HepG2 (cell line): ENCODE measurements at regions not wholly inside any gene's neighbourhood (a gene's known extent, or its start where the extent isn't known, plus 50 kb on each side); places are given as distances from the start of the nearest gene placed in this dataset.

ENCODE experiments used
- ATAC-seq: fragments of 200-7000 bp; cut with Tn5 transposase; 3 replicates; pipeline ENCODE4 v1.9.1; 2020; ENCODE audit warnings: mild to moderate bottlenecking, moderate library complexity
- BruUV-seq: library from RNA; stranded (reverse); fragments of 400-500 nt; replicated peaks from 2 replicates; lab custom pipeline; 2021; lab: Mats Ljungman, UMichigan
- CTCF ChIA-PET: fragments of 300-600 bp; formaldehyde crosslinking; extraction: SDS; loops from one replicate; lab custom pipeline; 2021; ENCODE audit warnings: low total read pairs, inconsistent platforms, low intra/inter-chr PET ratio; lab: Yijun Ruan, JAX
- POLR2A ChIA-PET: fragments of 350-600 bp; sonication (Branson Sonifier 250); formaldehyde crosslinking; loops from one replicate; lab custom pipeline; 2020; ENCODE audit warnings: antibody characterized with exemption, inconsistent platforms; lab: Yijun Ruan, JAX
- DNase-seq: peaks from one replicate; pipeline ENCODE4 v3.0.0-alpha.2; 2015; ENCODE audit warnings: low spot score
- FAIRE-seq: peaks from 3 replicates; lab custom pipeline; 2011; peaks lifted over from hg19 to GRCh38; lab: Jason Lieb, UNC
- H2AFZ ChIP-seq: one replicate; pipeline ENCODE4 v1.6.1; 2011; ENCODE audit warnings: low read length, inconsistent platforms
- H3K27ac ChIP-seq: fragments of 300-600 bp; 3 replicates; pipeline ENCODE4 v1.8.0; 2011; ENCODE audit warnings: mixed run types, mild to moderate bottlenecking, mixed read lengths, low read length, inconsistent platforms; ENCODE audit not compliant: insufficient read depth; ENCODE audit errors: extremely low read length
- H3K27me3 ChIP-seq, 2 experiments: fragments of 200-600 bp in 1 of 2; 2 replicates in 1 of 2; 3 replicates in 1 of 2; pipeline versions ENCODE4 v1.6.0 to v1.8.0; 2011; ENCODE audit warnings: low read length in 2 of 2, mild to moderate bottlenecking in 2 of 2, moderate library complexity in 2 of 2, inconsistent platforms in 1 of 2; ENCODE audit not compliant: insufficient read depth in 2 of 2, control insufficient read depth in 1 of 2
- H3K36me3 ChIP-seq, 2 experiments: fragments of 200-600 bp in 1 of 2; replicated peaks in 1 of 2; 2 replicates in 1 of 2; 3 replicates in 1 of 2; pipeline versions ENCODE4 v1.5.1 to v1.8.0; 2011; ENCODE audit warnings: low read length in 2 of 2, inconsistent platforms in 1 of 2; ENCODE audit not compliant: insufficient read depth in 2 of 2, control insufficient read depth in 1 of 2
- H3K4me1 ChIP-seq: 2 replicates; pipeline ENCODE4 v1.5.1; 2012; ENCODE audit warnings: low read length, inconsistent platforms; ENCODE audit not compliant: insufficient read depth
- H3K4me2 ChIP-seq: 2 replicates; pipeline ENCODE4 v1.6.0; 2011; ENCODE audit warnings: low read depth, low read length, inconsistent platforms
- H3K4me3 ChIP-seq, 3 experiments: fragments of 200-600 bp in 1 of 3; sonication (generic), shearing (Covaris generic) in 1 of 3; replicated peaks in 1 of 3; 2 replicates each; pipeline ENCODE4 v1.5.1; 2011 to 2016; ENCODE audit warnings: low read length in 3 of 3, inconsistent platforms in 2 of 3, low read depth in 2 of 3, mild to moderate bottlenecking in 2 of 3, control low read depth in 1 of 3, mixed read lengths in 1 of 3; ENCODE audit not compliant: insufficient read depth in 1 of 3
- H3K79me2 ChIP-seq: one replicate; pipeline ENCODE4 v1.6.1; 2011; ENCODE audit warnings: low read length, inconsistent platforms; ENCODE audit not compliant: insufficient read depth
- H3K9ac ChIP-seq: 2 replicates; pipeline ENCODE4 v1.6.0; 2011; ENCODE audit warnings: mild to moderate bottlenecking, low read depth, low read length, inconsistent platforms; ENCODE audit not compliant: insufficient read depth
- H3K9me3 ChIP-seq: 2 replicates; pipeline ENCODE4 v1.5.1; 2012; ENCODE audit warnings: mild to moderate bottlenecking, low read length
- H4K20me1 ChIP-seq: 2 replicates; pipeline ENCODE4 v1.6.0; 2011; ENCODE audit warnings: inconsistent platforms, mild to moderate bottlenecking, low read length, moderate library complexity; ENCODE audit not compliant: insufficient read depth
- ETV5 ChIP-seq: IDR thresholded peaks from 2 replicates; pipeline ENCODE4 v1.6.1; 2018; ENCODE audit warnings: missing biosample characterization, missing genetic modification reagents, inconsistent platforms, borderline replicate concordance
- SKI ChIP-seq: fragments of 450-650 bp; IDR thresholded peaks from one replicate; pipeline ENCODE4 v1.6.1; 2018; ENCODE audit warnings: mild to moderate bottlenecking; ENCODE audit not compliant: partially characterized antibody
- SNAI1 ChIP-seq: sonication (generic); formaldehyde crosslinking; IDR thresholded peaks from 2 replicates; pipeline ENCODE4 v1.5.0; 2020; ENCODE audit warnings: mild to moderate bottlenecking, missing genetic modification reagents, borderline replicate concordance
- SNRNP70 ChIP-seq: fragments of 200-400 bp; formaldehyde crosslinking; IDR thresholded peaks from 2 replicates; pipeline ENCODE4 v1.6.1; 2017; ENCODE audit warnings: mild to moderate bottlenecking, low read depth, low read length, moderate library complexity
- ZBTB38 ChIP-seq: sonication (generic); formaldehyde crosslinking; IDR thresholded peaks from 2 replicates; pipeline ENCODE4 v1.5.1; 2020; ENCODE audit warnings: mild to moderate bottlenecking, missing genetic modification reagents
- ZNF10 ChIP-seq: sonication (generic); formaldehyde crosslinking; IDR thresholded peaks from 2 replicates; pipeline ENCODE4 v1.4.0; 2020; ENCODE audit warnings: mild to moderate bottlenecking, low read depth, missing genetic modification reagents, borderline replicate concordance
- ZNF232 ChIP-seq: sonication (generic); formaldehyde crosslinking; IDR thresholded peaks from 2 replicates; pipeline ENCODE4 v1.4.0; 2020; ENCODE audit warnings: missing genetic modification reagents, borderline replicate concordance
- ZNF331 ChIP-seq: sonication (generic); formaldehyde crosslinking; IDR thresholded peaks from 2 replicates; pipeline ENCODE4 v1.4.0; 2020; ENCODE audit warnings: missing genetic modification reagents
- ZNF367 ChIP-seq: sonication (generic); formaldehyde crosslinking; IDR thresholded peaks from 2 replicates; pipeline ENCODE4 v1.4.0; 2020; ENCODE audit warnings: missing genetic modification reagents, borderline replicate concordance
- ZNF430 ChIP-seq: sonication (generic); formaldehyde crosslinking; IDR thresholded peaks from 2 replicates; pipeline ENCODE4 v1.9.0; 2021; ENCODE audit warnings: mild to moderate bottlenecking, missing genetic modification reagents
- ZNF644 ChIP-seq: IDR thresholded peaks from 2 replicates; pipeline ENCODE4 v1.6.1; 2016; ENCODE audit warnings: low read depth
- ZNF841 ChIP-seq: sonication (generic); formaldehyde crosslinking; IDR thresholded peaks from 2 replicates; pipeline ENCODE4 v1.8.1; 2023; ENCODE audit warnings: missing genetic modification reagents, borderline replicate concordance
- ZSCAN20 ChIP-seq: sonication (generic); formaldehyde crosslinking; IDR thresholded peaks from 2 replicates; pipeline ENCODE4 v1.4.0; 2020; ENCODE audit warnings: missing genetic modification reagents, mild to moderate bottlenecking, borderline replicate concordance
- WGBS: methylation state at CpG from one replicate; pipeline ENCODE4 v1.1.6; 2017; ENCODE audit warnings: low lambda C conversion rate; 5-methylcytosine and 5-hydroxymethylcytosine counted together
- in situ Hi-C: cut with HindIII; loops from 2 replicates; pipeline ENCODE4 v1.10.0; 2017; ENCODE audit warnings: low pct_unique_long_range_greater_than_20kb; ENCODE audit not compliant: extremely low pct_ligation_motif_present
- intact Hi-C: fragments of 100-400 bp; cut with micrococcal nuclease; formaldehyde crosslinking; loops from one replicate; pipeline ENCODE4 v1.10.0; 2022; ENCODE audit not compliant: unreplicated experiment
- TF ChIP-seq, protein P1 (sequence below): sonication (generic); formaldehyde crosslinking; IDR thresholded peaks from 2 replicates; pipeline ENCODE4 v1.4.0; 2020; ENCODE audit warnings: missing genetic modification reagents, borderline replicate concordance
- TF ChIP-seq, protein P2 (sequence below): IDR thresholded peaks from 2 replicates; pipeline ENCODE4 v1.6.1; 2016; ENCODE audit warnings: low read depth
- TF ChIP-seq, protein P3 (sequence below): sonication (generic); formaldehyde crosslinking; IDR thresholded peaks from 2 replicates; pipeline ENCODE4 v1.5.1; 2020; ENCODE audit warnings: missing genetic modification reagents, mild to moderate bottlenecking, borderline replicate concordance

DNA sequence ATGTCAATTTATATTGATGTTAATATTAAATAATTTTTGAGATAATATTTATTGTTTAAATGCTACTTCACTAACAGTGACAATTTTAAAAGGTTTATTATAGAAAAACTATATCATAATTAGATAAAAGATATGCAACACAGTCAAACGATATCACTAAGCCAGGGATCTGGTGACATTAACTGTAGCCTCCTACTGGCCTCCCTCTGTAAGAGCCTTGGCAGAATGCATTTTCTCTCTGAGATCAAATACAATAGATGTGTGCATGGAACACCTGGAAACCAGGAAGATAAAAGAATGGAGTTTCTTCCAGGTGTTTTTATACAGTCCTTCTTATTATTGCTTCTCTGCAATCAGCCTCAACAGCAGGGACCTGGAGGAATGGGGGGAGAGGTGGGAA is 1762.1 kb downstream of the BRINP3 start (continued):
- TF ChIP-seq ZNF10 (CRISPR knock-in tag) (no peak), ZNF367 (CRISPR knock-in tag) (no peak)

DNA sequence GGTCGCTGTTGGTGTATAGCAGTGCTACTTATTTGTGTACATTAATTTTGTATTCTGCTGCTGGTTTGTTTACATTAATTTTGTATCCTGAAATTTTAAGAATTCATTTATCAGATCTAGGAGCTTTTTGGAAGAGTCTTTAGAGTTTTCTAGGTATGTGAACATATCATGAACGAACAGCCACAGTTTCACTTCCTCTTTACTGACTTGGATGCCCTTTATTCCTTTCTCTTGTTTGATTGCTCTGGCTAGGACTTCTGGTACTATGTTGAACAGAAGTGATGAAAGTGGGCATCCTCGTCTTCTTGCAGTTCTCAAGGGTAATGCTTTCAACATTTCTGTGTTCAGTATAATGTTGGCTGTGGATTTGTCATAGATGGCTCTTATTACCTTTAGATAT is 1757.9 kb downstream of the BRINP3 start:
- BruUV-seq = no TSS peak
- WGBS = 0% methylated on average over 3 of the region's 3 CpGs
- ATAC-seq (no peak), FAIRE-seq (no peak), DNase-seq (no peak)
- no peaks in the 10 kb centered on the region for H3K4me1 ChIP-seq
- H3K9ac ChIP-seq = no peak overlapping the region
- no peaks in the 10 kb centered on the region for H3K27me3 ChIP-seq
- no peak overlapping the region for H3K4me2 ChIP-seq
- ChIA-PET POLR2A (no interaction called here), CTCF (no interaction called here)
- H2AFZ ChIP-seq = no peak overlapping the region
- in situ Hi-C loops = no loop called here
- no peak overlapping the region for H3K27ac ChIP-seq
- no peaks in the 10 kb centered on the region for H3K79me2 ChIP-seq
- no peak overlapping the region for H3K4me3 ChIP-seq
- no peaks in the 10 kb centered on the region for H4K20me1 ChIP-seq
- no peaks in the 10 kb centered on the region for H3K36me3 ChIP-seq
- H3K9me3 ChIP-seq = no peaks in the 10 kb centered on the region
- intact Hi-C loops = no loop called here
- TF ChIP-seq, protein P1, sequence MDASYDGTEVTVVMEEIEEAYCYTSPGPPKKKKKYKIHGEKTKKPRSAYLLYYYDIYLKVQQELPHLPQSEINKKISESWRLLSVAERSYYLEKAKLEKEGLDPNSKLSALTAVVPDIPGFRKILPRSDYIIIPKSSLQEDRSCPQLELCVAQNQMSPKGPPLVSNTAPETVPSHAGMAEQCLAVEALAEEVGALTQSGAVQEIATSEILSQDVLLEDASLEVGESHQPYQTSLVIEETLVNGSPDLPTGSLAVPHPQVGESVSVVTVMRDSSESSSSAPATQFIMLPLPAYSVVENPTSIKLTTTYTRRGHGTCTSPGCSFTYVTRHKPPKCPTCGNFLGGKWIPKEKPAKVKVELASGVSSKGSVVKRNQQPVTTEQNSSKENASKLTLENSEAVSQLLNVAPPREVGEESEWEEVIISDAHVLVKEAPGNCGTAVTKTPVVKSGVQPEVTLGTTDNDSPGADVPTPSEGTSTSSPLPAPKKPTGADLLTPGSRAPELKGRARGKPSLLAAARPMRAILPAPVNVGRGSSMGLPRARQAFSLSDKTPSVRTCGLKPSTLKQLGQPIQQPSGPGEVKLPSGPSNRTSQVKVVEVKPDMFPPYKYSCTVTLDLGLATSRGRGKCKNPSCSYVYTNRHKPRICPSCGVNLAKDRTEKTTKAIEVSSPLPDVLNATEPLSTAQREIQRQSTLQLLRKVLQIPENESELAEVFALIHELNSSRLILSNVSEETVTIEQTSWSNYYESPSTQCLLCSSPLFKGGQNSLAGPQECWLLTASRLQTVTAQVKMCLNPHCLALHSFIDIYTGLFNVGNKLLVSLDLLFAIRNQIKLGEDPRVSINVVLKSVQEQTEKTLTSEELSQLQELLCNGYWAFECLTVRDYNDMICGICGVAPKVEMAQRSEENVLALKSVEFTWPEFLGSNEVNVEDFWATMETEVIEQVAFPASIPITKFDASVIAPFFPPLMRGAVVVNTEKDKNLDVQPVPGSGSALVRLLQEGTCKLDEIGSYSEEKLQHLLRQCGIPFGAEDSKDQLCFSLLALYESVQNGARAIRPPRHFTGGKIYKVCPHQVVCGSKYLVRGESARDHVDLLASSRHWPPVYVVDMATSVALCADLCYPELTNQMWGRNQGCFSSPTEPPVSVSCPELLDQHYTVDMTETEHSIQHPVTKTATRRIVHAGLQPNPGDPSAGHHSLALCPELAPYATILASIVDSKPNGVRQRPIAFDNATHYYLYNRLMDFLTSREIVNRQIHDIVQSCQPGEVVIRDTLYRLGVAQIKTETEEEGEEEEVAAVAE (CRISPR knock-in tag) = no peak
- TF ChIP-seq ZNF841 (CRISPR knock-in tag) (no peak), SNAI1 (CRISPR knock-in tag) (no peak), ZSCAN20 (no peak), ZNF232 (CRISPR knock-in tag) (no peak), ZNF644 (CRISPR knock-in tag) (no peak), ZNF430 (CRISPR knock-in tag) (no peak), ETV5 (CRISPR knock-in tag) (no peak), ZBTB38 (CRISPR knock-in tag) (no peak), SKI (no peak), ZNF331 (no peak), SNRNP70 (no peak)
- TF ChIP-seq, protein P2, sequence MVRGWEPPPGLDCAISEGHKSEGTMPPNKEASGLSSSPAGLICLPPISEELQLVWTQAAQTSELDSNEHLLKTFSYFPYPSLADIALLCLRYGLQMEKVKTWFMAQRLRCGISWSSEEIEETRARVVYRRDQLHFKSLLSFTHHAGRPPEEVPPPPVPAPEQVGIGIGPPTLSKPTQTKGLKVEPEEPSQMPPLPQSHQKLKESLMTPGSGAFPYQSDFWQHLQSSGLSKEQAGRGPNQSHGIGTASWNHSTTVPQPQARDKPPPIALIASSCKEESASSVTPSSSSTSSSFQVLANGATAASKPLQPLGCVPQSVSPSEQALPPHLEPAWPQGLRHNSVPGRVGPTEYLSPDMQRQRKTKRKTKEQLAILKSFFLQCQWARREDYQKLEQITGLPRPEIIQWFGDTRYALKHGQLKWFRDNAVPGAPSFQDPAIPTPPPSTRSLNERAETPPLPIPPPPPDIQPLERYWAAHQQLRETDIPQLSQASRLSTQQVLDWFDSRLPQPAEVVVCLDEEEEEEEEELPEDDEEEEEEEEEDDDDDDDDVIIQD (CRISPR knock-in tag) = no peak
- TF ChIP-seq, protein P3, sequence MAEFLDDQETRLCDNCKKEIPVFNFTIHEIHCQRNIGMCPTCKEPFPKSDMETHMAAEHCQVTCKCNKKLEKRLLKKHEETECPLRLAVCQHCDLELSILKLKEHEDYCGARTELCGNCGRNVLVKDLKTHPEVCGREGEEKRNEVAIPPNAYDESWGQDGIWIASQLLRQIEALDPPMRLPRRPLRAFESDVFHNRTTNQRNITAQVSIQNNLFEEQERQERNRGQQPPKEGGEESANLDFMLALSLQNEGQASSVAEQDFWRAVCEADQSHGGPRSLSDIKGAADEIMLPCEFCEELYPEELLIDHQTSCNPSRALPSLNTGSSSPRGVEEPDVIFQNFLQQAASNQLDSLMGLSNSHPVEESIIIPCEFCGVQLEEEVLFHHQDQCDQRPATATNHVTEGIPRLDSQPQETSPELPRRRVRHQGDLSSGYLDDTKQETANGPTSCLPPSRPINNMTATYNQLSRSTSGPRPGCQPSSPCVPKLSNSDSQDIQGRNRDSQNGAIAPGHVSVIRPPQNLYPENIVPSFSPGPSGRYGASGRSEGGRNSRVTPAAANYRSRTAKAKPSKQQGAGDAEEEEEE (CRISPR knock-in tag) = no peak
